ENCODE measurements at regions not wholly inside any gene's neighbourhood (a gene's known extent, or its start where the extent isn't known, plus 50 kb on each side); places are given as distances from the start of the nearest gene placed in this dataset.

GRCh38 chr9:89774858-89775370, 170.1 kb downstream of the GADD45G start:
- no peak for DNase-seq

GRCh38 chr9:89775641-89776040, 170.8 kb downstream of the GADD45G start:
- DNase-seq = no peak

GRCh38 chr9:89776795-89777525, 172.1 kb downstream of the GADD45G start:
- no peak for DNase-seq

- DNase-seq = no peak
Measured at GRCh38 chr9:89777544-89777943, 172.7 kb downstream of the GADD45G start.

GRCh38 chr9:89778100-89779090, 173.6 kb downstream of the GADD45G start:
- peak; percentile 74 for DNase-seq

GRCh38 chr9:89779405-89780203, 174.8 kb downstream of the GADD45G start:
- peak; percentile 87 for DNase-seq

- DNase-seq = no peak
Measured at GRCh38 chr9:89780959-89781358, 176.1 kb downstream of the GADD45G start.

- DNase-seq = no peak
Measured at GRCh38 chr9:89781838-89782540, 177.2 kb downstream of the GADD45G start.

GRCh38 chr9:89786655-89787054, 181.8 kb downstream of the GADD45G start:
- DNase-seq = peak; percentile 76

- no peak for DNase-seq
Measured at GRCh38 chr9:89787595-89787994, 182.8 kb downstream of the GADD45G start.

GRCh38 chr9:89788434-89788833, 183.6 kb downstream of the GADD45G start:
- DNase-seq = no peak

- no peak for DNase-seq
Measured at GRCh38 chr9:89789922-89790510, 185.2 kb downstream of the GADD45G start.

GRCh38 chr9:89790542-89791109, 185.8 kb downstream of the GADD45G start:
- DNase-seq = no peak

- DNase-seq = no peak
Measured at GRCh38 chr9:89791754-89792153, 186.9 kb downstream of the GADD45G start.

- no peak for DNase-seq
Measured at GRCh38 chr9:89792189-89793123, 187.6 kb downstream of the GADD45G start.

GRCh38 chr9:89793124-89793495, 188.3 kb downstream of the GADD45G start:
- DNase-seq = no peak

- DNase-seq = no peak
Measured at GRCh38 chr9:89793551-89793950, 188.7 kb downstream of the GADD45G start.

- DNase-seq = no peak
Measured at GRCh38 chr9:89794918-89795317, 190.1 kb downstream of the GADD45G start.

GRCh38 chr9:89795538-89796195, 190.9 kb downstream of the GADD45G start:
- DNase-seq = no peak

- no peak for DNase-seq
Measured at GRCh38 chr9:89796606-89797005, 191.8 kb downstream of the GADD45G start.

Measured in fibroblast of upper back skin (primary cell).